Ishikawa (cell line): ENCODE measurements at regions not wholly inside any gene's neighbourhood (a gene's known extent, or its start where the extent isn't known, plus 50 kb on each side); places are given as distances from the start of the nearest gene placed in this dataset.

Experiments
- CEBPB ChIP-seq: IDR thresholded peaks from 2 replicates; pipeline ENCODE4 v1.6.1; 2012
- CREB1 ChIP-seq: IDR thresholded peaks from 2 replicates; pipeline ENCODE4 v1.6.1; 2012; ENCODE audit warnings: low read depth
- EGR1 ChIP-seq: IDR thresholded peaks from 2 replicates; pipeline ENCODE4 v1.6.1; 2012
- EP300 ChIP-seq: IDR thresholded peaks from 2 replicates; pipeline ENCODE4 v1.6.1; 2012; ENCODE audit warnings: borderline replicate concordance
- FOXM1 ChIP-seq: IDR thresholded peaks from 2 replicates; pipeline ENCODE4 v1.6.1; 2012; ENCODE audit warnings: low read depth, borderline replicate concordance
- NFIC ChIP-seq: IDR thresholded peaks from 2 replicates; pipeline ENCODE4 v1.6.1; 2012
- RAD21 ChIP-seq: IDR thresholded peaks from 2 replicates; pipeline ENCODE4 v1.6.1; 2012; ENCODE audit warnings: low read depth
- REST ChIP-seq: IDR thresholded peaks from 2 replicates; pipeline ENCODE4 v1.6.1; 2012; ENCODE audit warnings: low read depth, mild to moderate bottlenecking
- TAF1 ChIP-seq: IDR thresholded peaks from 2 replicates; pipeline ENCODE4 v1.6.1; 2012; ENCODE audit warnings: low read depth, mild to moderate bottlenecking
- TCF12 ChIP-seq: IDR thresholded peaks from 2 replicates; pipeline ENCODE4 v1.6.1; 2012; ENCODE audit warnings: low read depth
- TEAD4 ChIP-seq: IDR thresholded peaks from 2 replicates; pipeline ENCODE4 v1.6.1; 2012
- USF1 ChIP-seq: IDR thresholded peaks from 2 replicates; pipeline ENCODE4 v1.6.1; 2012
- YY1 ChIP-seq: IDR thresholded peaks from 2 replicates; pipeline ENCODE4 v1.6.1; 2012; ENCODE audit warnings: low read depth
- ZBTB7A ChIP-seq: IDR thresholded peaks from 2 replicates; pipeline ENCODE4 v1.6.1; 2012; ENCODE audit warnings: low read depth
- TF ChIP-seq, protein P1 (sequence below): IDR thresholded peaks from 2 replicates; pipeline ENCODE4 v1.6.1; 2012

DNA sequence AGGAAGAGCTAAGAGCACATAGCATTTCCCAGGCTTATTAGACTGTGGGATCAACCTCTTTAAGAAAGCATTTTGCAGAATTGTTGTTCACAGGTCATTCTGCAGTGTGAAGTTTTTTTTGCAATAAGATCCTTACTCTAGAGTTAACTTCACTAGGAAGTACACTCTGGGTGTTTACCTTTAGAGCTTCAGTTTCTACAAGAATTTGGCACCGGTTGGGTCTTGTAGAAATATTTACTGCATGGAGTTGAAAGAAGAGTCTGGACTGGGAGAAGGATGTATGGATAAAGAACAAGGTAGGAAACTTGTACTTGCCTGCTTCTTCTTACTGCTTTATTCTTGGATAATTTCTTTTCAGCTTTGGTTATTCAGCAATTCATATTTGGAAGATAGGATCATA lies 944.9 kb upstream of the GYPC start:
- TF ChIP-seq EGR1: no peak

DNA sequence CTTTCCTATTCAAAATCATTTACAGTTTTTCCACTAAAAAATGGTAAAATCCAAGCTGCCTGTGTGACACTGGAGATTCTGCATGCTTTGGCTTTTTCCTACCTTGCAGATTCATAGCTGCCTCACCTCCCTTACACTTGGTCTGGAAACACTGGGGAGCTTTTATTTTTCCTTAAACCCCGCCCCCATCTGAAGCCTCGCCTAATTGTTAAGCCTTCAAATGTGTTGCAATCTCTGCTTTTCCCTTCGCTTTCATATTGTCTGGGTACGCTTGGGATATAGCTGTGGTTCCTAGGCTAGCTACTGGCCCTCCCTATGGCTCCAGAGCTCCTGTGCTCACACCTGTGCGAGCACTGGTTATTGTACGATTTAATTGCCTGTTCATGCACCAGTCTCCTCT lies 942.4 kb upstream of the GYPC start:
- TF ChIP-seq USF1: no peak
- TF ChIP-seq RAD21: no peak
- no peak for TF ChIP-seq FOXM1
- TF ChIP-seq CREB1: no peak
- no peak for TF ChIP-seq EP300
- no peak for TF ChIP-seq YY1
- no peak for TF ChIP-seq REST
- no peak for TF ChIP-seq TCF12

- TF ChIP-seq, protein P1, sequence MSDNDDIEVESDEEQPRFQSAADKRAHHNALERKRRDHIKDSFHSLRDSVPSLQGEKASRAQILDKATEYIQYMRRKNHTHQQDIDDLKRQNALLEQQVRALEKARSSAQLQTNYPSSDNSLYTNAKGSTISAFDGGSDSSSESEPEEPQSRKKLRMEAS: no peak
Observed at GRCh38 chr2:125721072-125721721, 934.8 kb upstream of the GYPC start.

DNA sequence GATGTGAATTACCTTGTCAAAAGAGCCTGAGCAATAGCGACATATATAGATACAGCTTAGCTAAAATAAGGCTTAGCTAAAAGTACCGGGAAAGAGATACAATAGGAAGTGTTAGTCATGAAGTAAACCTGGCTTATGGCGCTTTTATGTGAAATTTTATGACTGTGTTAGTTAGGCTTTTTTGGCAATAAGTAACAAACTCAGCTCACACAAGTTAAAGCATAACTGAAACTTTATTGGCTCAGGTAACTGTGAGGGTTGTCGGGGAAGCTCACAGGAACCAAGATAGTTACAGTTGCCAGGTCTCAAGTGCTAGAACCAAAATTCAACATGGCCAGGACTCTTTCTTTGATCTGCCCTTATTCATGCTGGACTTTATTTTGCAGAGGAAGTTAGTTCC lies 925.0 kb upstream of the GYPC start:
- TF ChIP-seq FOXM1 (no peak), YY1 (no peak), CEBPB (no peak), REST (no peak), CREB1 (no peak), ZBTB7A (no peak), RAD21 (no peak), NFIC (no peak)
- TF ChIP-seq, protein P1: no peak

DNA sequence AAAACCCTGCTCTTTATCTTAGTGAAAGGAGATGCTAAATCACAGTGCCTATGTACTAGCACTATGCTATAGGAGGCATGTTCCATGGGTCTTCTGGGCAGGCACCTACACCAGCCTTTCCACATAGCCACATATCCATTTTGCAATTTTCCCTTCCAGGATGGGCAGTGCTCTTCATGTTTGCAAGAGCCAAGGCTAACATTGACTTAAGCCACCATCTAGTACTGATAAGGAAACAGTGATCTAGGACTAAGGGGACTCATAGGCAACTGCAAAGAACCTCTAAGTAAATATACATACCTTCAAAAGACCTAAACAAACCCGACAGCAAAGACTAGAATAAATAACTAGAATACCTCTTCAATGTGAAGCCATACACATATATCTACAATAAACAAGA lies 919.7 kb upstream of the GYPC start:
- TF ChIP-seq ZBTB7A (no peak), USF1 (no peak), CREB1 (no peak), REST (no peak), TAF1 (no peak), FOXM1 (no peak), TEAD4 (no peak), EP300 (no peak), TCF12 (no peak), RAD21 (no peak), YY1 (no peak), NFIC (no peak), CEBPB (no peak), EGR1 (no peak)
- TF ChIP-seq, protein P1: no peak
